ENCODE measurements at regions not wholly inside any gene's neighbourhood (a gene's known extent, or its start where the extent isn't known, plus 50 kb on each side); places are given as distances from the start of the nearest gene placed in this dataset.

DNA sequence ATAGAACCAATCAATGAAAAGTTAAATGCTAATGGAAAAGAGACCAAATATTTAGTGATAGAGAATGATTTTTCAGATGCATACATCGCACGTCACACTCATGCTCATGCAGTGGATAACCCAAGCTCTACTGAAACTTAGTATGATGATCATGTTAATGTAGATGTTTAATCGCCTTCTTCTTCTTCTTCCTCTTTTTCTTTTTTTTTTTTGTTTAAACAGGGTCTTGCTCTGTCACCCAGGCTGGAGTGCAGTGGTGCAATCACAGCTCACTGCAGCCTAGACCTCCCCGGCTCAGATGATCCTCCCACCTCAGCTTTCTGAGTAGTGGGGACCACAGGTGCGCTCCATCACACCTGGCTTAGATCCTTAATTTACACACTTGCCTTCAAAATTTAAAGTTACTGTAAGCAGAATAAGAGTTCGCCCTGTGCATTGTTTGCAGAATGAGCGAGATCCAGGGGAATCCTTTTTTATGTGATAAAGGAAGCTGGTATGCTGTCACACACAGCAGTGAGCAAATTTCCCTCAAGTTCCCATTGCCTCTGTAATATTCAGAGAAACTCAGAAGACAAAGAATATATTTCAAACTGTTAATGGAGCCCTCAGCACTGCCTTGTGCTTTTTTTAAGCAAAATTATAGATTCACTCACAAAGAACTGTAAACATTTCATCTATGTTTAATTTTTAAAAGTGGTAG is 194.2 kb upstream of the SGK1 start:
- H3K27me3 ChIP-seq (ENCODE audit: insufficient read depth, poor library complexity, severe bottlenecking): no peaks in the 10 kb centered on the region
- H3K4me3 ChIP-seq (replicated peaks; ENCODE audit: insufficient read depth, low read length): no peak overlapping the region
- no peak overlapping the region for H3K27ac ChIP-seq (replicated peaks)
- DNase-seq (ENCODE audit: low read depth in 1 of 2, low spot score in 1 of 2): peak in 1 of 2 experiments; percentile 23
- TF ChIP-seq SPI1 (IDR thresholded peaks at IDR 0.05; ENCODE audit: borderline replicate concordance, low read depth) (no peak), CTCF (IDR thresholded peaks at IDR 0.05; ENCODE audit: insufficient read depth, low read length) (no peak), GABPA (IDR thresholded peaks at IDR 0.05; ENCODE audit: low read depth) (no peak), POLR2AphosphoS5 (IDR thresholded peaks at IDR 0.05; ENCODE audit: low read depth) (no peak)
- TF ChIP-seq, protein P1, sequence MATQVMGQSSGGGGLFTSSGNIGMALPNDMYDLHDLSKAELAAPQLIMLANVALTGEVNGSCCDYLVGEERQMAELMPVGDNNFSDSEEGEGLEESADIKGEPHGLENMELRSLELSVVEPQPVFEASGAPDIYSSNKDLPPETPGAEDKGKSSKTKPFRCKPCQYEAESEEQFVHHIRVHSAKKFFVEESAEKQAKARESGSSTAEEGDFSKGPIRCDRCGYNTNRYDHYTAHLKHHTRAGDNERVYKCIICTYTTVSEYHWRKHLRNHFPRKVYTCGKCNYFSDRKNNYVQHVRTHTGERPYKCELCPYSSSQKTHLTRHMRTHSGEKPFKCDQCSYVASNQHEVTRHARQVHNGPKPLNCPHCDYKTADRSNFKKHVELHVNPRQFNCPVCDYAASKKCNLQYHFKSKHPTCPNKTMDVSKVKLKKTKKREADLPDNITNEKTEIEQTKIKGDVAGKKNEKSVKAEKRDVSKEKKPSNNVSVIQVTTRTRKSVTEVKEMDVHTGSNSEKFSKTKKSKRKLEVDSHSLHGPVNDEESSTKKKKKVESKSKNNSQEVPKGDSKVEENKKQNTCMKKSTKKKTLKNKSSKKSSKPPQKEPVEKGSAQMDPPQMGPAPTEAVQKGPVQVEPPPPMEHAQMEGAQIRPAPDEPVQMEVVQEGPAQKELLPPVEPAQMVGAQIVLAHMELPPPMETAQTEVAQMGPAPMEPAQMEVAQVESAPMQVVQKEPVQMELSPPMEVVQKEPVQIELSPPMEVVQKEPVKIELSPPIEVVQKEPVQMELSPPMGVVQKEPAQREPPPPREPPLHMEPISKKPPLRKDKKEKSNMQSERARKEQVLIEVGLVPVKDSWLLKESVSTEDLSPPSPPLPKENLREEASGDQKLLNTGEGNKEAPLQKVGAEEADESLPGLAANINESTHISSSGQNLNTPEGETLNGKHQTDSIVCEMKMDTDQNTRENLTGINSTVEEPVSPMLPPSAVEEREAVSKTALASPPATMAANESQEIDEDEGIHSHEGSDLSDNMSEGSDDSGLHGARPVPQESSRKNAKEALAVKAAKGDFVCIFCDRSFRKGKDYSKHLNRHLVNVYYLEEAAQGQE (IDR thresholded peaks at IDR 0.05; ENCODE audit: insufficient replicate concordance, low read depth): no peak

GRCh38 chr6:134510920-134511319 is 193.0 kb upstream of the SGK1 start:
- no peak overlapping the region for H3K4me3 ChIP-seq (replicated peaks; ENCODE audit: insufficient read depth, low read length)
- no peaks in the 10 kb centered on the region for H3K27me3 ChIP-seq (ENCODE audit: insufficient read depth, poor library complexity, severe bottlenecking)
- peak overlapping the region; percentile 24; the same call in 1 of the 2 replicates for H3K27ac ChIP-seq (replicated peaks)
- peak; percentile 67 for TF ChIP-seq POLR2AphosphoS5 (IDR thresholded peaks at IDR 0.05; ENCODE audit: low read depth)
- TF ChIP-seq SPI1 (IDR thresholded peaks at IDR 0.05; ENCODE audit: borderline replicate concordance, low read depth): peak; percentile 89
- TF ChIP-seq GABPA (IDR thresholded peaks at IDR 0.05; ENCODE audit: low read depth): no peak
- peak; percentile 68 to 83 for DNase-seq (ENCODE audit: low read depth in 1 of 2, low spot score in 1 of 2)

GRCh38 chr6:134510142-134510541 is 192.2 kb upstream of the SGK1 start:
- H3K27ac ChIP-seq (replicated peaks): no peak overlapping the region
- TF ChIP-seq POLR2AphosphoS5 (IDR thresholded peaks at IDR 0.05; ENCODE audit: low read depth) (no peak), SPI1 (IDR thresholded peaks at IDR 0.05; ENCODE audit: borderline replicate concordance, low read depth) (no peak), GABPA (IDR thresholded peaks at IDR 0.05; ENCODE audit: low read depth) (no peak), CTCF (IDR thresholded peaks at IDR 0.05; ENCODE audit: insufficient read depth, low read length) (no peak)
- TF ChIP-seq, protein P1 (IDR thresholded peaks at IDR 0.05; ENCODE audit: insufficient replicate concordance, low read depth): no peak

GRCh38 chr6:134508862-134509498 is 191.1 kb upstream of the SGK1 start:
- Histone ChIP-seq H3K27me3 (ENCODE audit: insufficient read depth, poor library complexity, severe bottlenecking) (no peaks in the 10 kb centered on the region), H3K27ac (replicated peaks) (no peak overlapping the region), H3K4me3 (replicated peaks; ENCODE audit: insufficient read depth, low read length) (no peak overlapping the region)
- TF ChIP-seq GABPA (IDR thresholded peaks at IDR 0.05; ENCODE audit: low read depth) (no peak), CTCF (IDR thresholded peaks at IDR 0.05; ENCODE audit: insufficient read depth, low read length) (no peak), POLR2AphosphoS5 (IDR thresholded peaks at IDR 0.05; ENCODE audit: low read depth) (no peak), SPI1 (IDR thresholded peaks at IDR 0.05; ENCODE audit: borderline replicate concordance, low read depth) (no peak)
- TF ChIP-seq, protein P1 (IDR thresholded peaks at IDR 0.05; ENCODE audit: insufficient replicate concordance, low read depth): no peak
- no peak for DNase-seq (ENCODE audit: low read depth in 1 of 2, low spot score in 1 of 2)

More at GRCh38 chr6:134510142-134510541, 192.2 kb upstream of the SGK1 start:
- Histone ChIP-seq H3K4me3 (replicated peaks; ENCODE audit: insufficient read depth, low read length) (no peak overlapping the region), H3K27me3 (ENCODE audit: insufficient read depth, poor library complexity, severe bottlenecking) (no peaks in the 10 kb centered on the region)
- DNase-seq (ENCODE audit: low read depth in 1 of 2, low spot score in 1 of 2): no peak

All from HL-60 (cell line).